ENCODE measurements at regions not wholly inside any gene's neighbourhood (a gene's known extent, or its start where the extent isn't known, plus 50 kb on each side); places are given as distances from the start of the nearest gene placed in this dataset.
"Not testable (repeated sequence)": the region's sequence is repeated elsewhere in the genome, so short reads cannot be mapped to it uniquely, and the experiment has no call there.

- not testable (repeated sequence) for DNase-seq (ENCODE audit: low spot score)
Measured at GRCh38 chr6:9126034-9126433, 690.7 kb upstream of the SLC35B3 start.

- DNase-seq (ENCODE audit: low spot score): no peak
Measured at GRCh38 chr6:9121549-9121948, 686.2 kb upstream of the SLC35B3 start.

- peak; percentile 55 for DNase-seq (ENCODE audit: low spot score)
Measured at GRCh38 chr6:9116026-9116425, 680.7 kb upstream of the SLC35B3 start.

- no peak for DNase-seq (ENCODE audit: low spot score)
Measured at GRCh38 chr6:9112544-9112943, 677.2 kb upstream of the SLC35B3 start.

GRCh38 chr6:9103876-9104521 lies 668.7 kb upstream of the SLC35B3 start:
- no peak for DNase-seq (ENCODE audit: low spot score)

- DNase-seq (ENCODE audit: low spot score): no peak
Measured at GRCh38 chr6:9101920-9102319, 666.6 kb upstream of the SLC35B3 start.

- no peak for DNase-seq (ENCODE audit: low spot score)
Measured at GRCh38 chr6:9100869-9101580, 665.7 kb upstream of the SLC35B3 start.

- no peak for DNase-seq (ENCODE audit: low spot score)
Measured at GRCh38 chr6:9095729-9096128, 660.4 kb upstream of the SLC35B3 start.

GRCh38 chr6:9095137-9095536 lies 659.8 kb upstream of the SLC35B3 start:
- DNase-seq (ENCODE audit: low spot score): no peak

GRCh38 chr6:9089724-9090123 lies 654.4 kb upstream of the SLC35B3 start:
- DNase-seq (ENCODE audit: low spot score): no peak

GRCh38 chr6:9087470-9087869 lies 652.1 kb upstream of the SLC35B3 start:
- no peak for DNase-seq (ENCODE audit: low spot score)

- no peak for DNase-seq (ENCODE audit: low spot score)
Measured at GRCh38 chr6:9086331-9086730, 651.0 kb upstream of the SLC35B3 start.

GRCh38 chr6:9085709-9086070 lies 650.3 kb upstream of the SLC35B3 start:
- no peak for DNase-seq (ENCODE audit: low spot score)

GRCh38 chr6:9085054-9085708 lies 649.8 kb upstream of the SLC35B3 start:
- no peak for DNase-seq (ENCODE audit: low spot score)

GRCh38 chr6:9083108-9083507 lies 647.8 kb upstream of the SLC35B3 start:
- DNase-seq (ENCODE audit: low spot score): no peak

- DNase-seq (ENCODE audit: low spot score): no peak
Measured at GRCh38 chr6:9066726-9067125, 631.4 kb upstream of the SLC35B3 start.

GRCh38 chr6:9064156-9064555 lies 628.8 kb upstream of the SLC35B3 start:
- no peak for DNase-seq (ENCODE audit: low spot score)

- no peak for DNase-seq (ENCODE audit: low spot score)
Measured at GRCh38 chr6:9062596-9062995, 627.3 kb upstream of the SLC35B3 start.

- no peak for DNase-seq (ENCODE audit: low spot score)
Measured at GRCh38 chr6:9057937-9058336, 622.6 kb upstream of the SLC35B3 start.

GRCh38 chr6:9056556-9056955 lies 621.2 kb upstream of the SLC35B3 start:
- no peak for DNase-seq (ENCODE audit: low spot score)

- DNase-seq (ENCODE audit: low spot score): no peak
Measured at GRCh38 chr6:9044426-9044825, 609.1 kb upstream of the SLC35B3 start.

- DNase-seq (ENCODE audit: low spot score): no peak
Measured at GRCh38 chr6:9040718-9041117, 605.4 kb upstream of the SLC35B3 start.

- no peak for DNase-seq (ENCODE audit: low spot score)
Measured at GRCh38 chr6:9039258-9039657, 603.9 kb upstream of the SLC35B3 start.

Data from A172 (cell line).